Activated CD8-positive, alpha-beta T cell treated with anti-CD3 and anti-CD28 coated beads for 36 hours (primary cell): ENCODE measurements at regions not wholly inside any gene's neighbourhood (a gene's known extent, or its start where the extent isn't known, plus 50 kb on each side); places are given as distances from the start of the nearest gene placed in this dataset.

ENCODE experiments used
- ATAC-seq: fragments of 200-7000 bp; cut with Tn5 transposase; one replicate; pipeline ENCODE4 v1.10.0; 2021; ENCODE audit warnings: mild to moderate bottlenecking, moderate library complexity
- CTCF ChIA-PET: fragments of 350-600 bp; sonication (Branson Sonifier 250); formaldehyde crosslinking; loops from one replicate; lab custom pipeline; 2021; ENCODE audit warnings: antibody characterized with exemption; lab: Charles Lee
- POLR2A ChIA-PET: fragments of 350-600 bp; sonication (Branson Sonifier 250); formaldehyde crosslinking; loops from one replicate; lab custom pipeline; 2021; ENCODE audit warnings: antibody characterized with exemption; lab: Charles Lee
- DNase-seq: peaks from one replicate; pipeline ENCODE4 v3.0.0-alpha.2; 2020
- H3K27ac Mint-ChIP-seq: one replicate; pipeline ENCODE4 v1.8.0; 2021; ENCODE audit warnings: mild to moderate bottlenecking, mixed read lengths
- H3K27me3 Mint-ChIP-seq: one replicate; pipeline ENCODE4 v1.8.0; 2021; ENCODE audit warnings: mixed read lengths
- H3K36me3 Mint-ChIP-seq: one replicate; pipeline ENCODE4 v1.8.0; 2021; ENCODE audit warnings: low read depth, mixed read lengths
- H3K4me1 Mint-ChIP-seq: one replicate; pipeline ENCODE4 v1.8.0; 2021; ENCODE audit warnings: low read depth, mixed read lengths
- H3K4me3 Mint-ChIP-seq: one replicate; pipeline ENCODE4 v1.8.0; 2021; ENCODE audit warnings: mild to moderate bottlenecking, moderate library complexity, mixed read lengths
- H3K9me3 Mint-ChIP-seq: one replicate; pipeline ENCODE4 v1.8.0; 2021; ENCODE audit warnings: mixed read lengths
- intact Hi-C: fragments of 100-400 bp; cut with micrococcal nuclease; formaldehyde crosslinking; loops from one replicate; pipeline ENCODE4 v1.10.0; 2022
- TF ChIP-seq, protein P1 (sequence below): fragments of 200-600 bp; IDR thresholded peaks from one replicate; pipeline ENCODE4 v1.8.0; 2022; ENCODE audit warnings: antibody characterized with exemption, mild to moderate bottlenecking

DNA sequence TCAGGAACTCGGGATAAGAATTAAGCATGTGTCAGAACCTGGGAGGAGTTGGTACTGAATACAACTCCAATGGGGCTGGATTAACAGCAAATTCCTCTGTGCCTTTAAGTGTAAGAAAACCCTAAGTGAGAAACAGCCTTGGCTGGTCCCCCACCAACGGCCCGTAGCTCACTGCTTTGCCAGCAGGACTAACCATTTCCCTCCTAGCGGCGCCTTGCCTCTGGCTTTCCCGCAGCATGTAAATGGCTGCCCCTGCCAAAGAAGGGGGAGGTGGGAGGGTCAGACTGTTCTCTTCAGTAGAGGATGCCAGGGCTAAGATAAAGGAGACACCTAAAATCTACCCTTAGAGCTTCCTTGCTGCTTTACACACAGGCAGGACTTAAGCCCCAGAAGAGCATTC lies 51.0 kb upstream of the SH3GL3 start:
- TF ChIP-seq, protein P1, sequence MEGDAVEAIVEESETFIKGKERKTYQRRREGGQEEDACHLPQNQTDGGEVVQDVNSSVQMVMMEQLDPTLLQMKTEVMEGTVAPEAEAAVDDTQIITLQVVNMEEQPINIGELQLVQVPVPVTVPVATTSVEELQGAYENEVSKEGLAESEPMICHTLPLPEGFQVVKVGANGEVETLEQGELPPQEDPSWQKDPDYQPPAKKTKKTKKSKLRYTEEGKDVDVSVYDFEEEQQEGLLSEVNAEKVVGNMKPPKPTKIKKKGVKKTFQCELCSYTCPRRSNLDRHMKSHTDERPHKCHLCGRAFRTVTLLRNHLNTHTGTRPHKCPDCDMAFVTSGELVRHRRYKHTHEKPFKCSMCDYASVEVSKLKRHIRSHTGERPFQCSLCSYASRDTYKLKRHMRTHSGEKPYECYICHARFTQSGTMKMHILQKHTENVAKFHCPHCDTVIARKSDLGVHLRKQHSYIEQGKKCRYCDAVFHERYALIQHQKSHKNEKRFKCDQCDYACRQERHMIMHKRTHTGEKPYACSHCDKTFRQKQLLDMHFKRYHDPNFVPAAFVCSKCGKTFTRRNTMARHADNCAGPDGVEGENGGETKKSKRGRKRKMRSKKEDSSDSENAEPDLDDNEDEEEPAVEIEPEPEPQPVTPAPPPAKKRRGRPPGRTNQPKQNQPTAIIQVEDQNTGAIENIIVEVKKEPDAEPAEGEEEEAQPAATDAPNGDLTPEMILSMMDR, result no peak
- H3K36me3 Mint-ChIP-seq, result no peaks in the 10 kb centered on the region

More for the DNA sequence above, 51.0 kb upstream of the SH3GL3 start:
- Mint-ChIP-seq H3K27ac (no peak overlapping the region), H3K4me3 (no peak overlapping the region), H3K9me3 (no peaks in the 10 kb centered on the region), H3K27me3 (peaks cover 6% of the 10 kb centered on the region), H3K4me1 (no peaks in the 10 kb centered on the region)
- ChIA-PET POLR2A (no interaction called here), CTCF (no interaction called here)
- intact Hi-C loops, result no loop called here
- ATAC-seq (no peak), DNase-seq (no peak)
